PC-9 (cell line): ENCODE measurements at regions not wholly inside any gene's neighbourhood (a gene's known extent, or its start where the extent isn't known, plus 50 kb on each side); places are given as distances from the start of the nearest gene placed in this dataset.

Source experiments
- BruUV-seq: library from RNA; stranded (reverse); fragments of 400-500 nt; replicated peaks from 2 replicates; lab custom pipeline; 2021; lab: Mats Ljungman, UMichigan
- CTCF ChIA-PET: fragments of 300-600 bp; sonication (Branson Sonifier 250); formaldehyde crosslinking; loops from one replicate; lab custom pipeline; 2022; ENCODE audit warnings: antibody characterized with exemption; lab: Charles Lee
- POLR2A ChIA-PET: fragments of 300-600 bp; sonication (Branson Sonifier 250); formaldehyde crosslinking; loops from one replicate; lab custom pipeline; 2022; ENCODE audit warnings: antibody characterized with exemption; ENCODE audit not compliant: unreplicated experiment; lab: Charles Lee
- DNase-seq, 2 experiments: peaks; one replicate each; pipeline versions ENCODE4 v3.0.0 to v3.0.0-alpha.2; 2015 to 2022; ENCODE audit warnings: mixed read lengths in 1 of 2
- H2AFZ ChIP-seq: fragments of 200-600 bp; sonication (generic); 2 replicates; pipeline ENCODE4 v1.8.1; 2017; ENCODE audit warnings: antibody characterized with exemption
- H3F3A ChIP-seq: fragments of 200-600 bp; sonication (generic); 2 replicates; pipeline ENCODE4 v1.8.1; 2017; ENCODE audit warnings: antibody characterized with exemption, mild to moderate bottlenecking, low read depth; ENCODE audit not compliant: insufficient read depth
- H3K27ac ChIP-seq: fragments of 200-600 bp; sonication (generic); 2 replicates; pipeline ENCODE4 v1.6.1; 2016; ENCODE audit warnings: mixed run types
- H3K27me3 ChIP-seq: fragments of 200-600 bp; sonication (generic); 2 replicates; pipeline ENCODE4 v1.6.1; 2016; ENCODE audit warnings: low read depth, mixed run types; ENCODE audit not compliant: insufficient read depth
- H3K36me3 ChIP-seq: fragments of 200-600 bp; sonication (generic); 2 replicates; pipeline ENCODE4 v1.6.1; 2016; ENCODE audit warnings: low read depth, mixed run types
- H3K4me1 ChIP-seq: fragments of 200-600 bp; sonication (generic); replicated peaks from 2 replicates; pipeline ENCODE4 v1.6.1; 2016; ENCODE audit warnings: mixed run types; ENCODE audit not compliant: insufficient read depth
- H3K4me2 ChIP-seq: fragments of 200-600 bp; sonication (generic); 2 replicates; pipeline ENCODE4 v1.6.1; 2017; ENCODE audit warnings: mixed run types
- H3K4me3 ChIP-seq: fragments of 200-600 bp; sonication (generic); 2 replicates; pipeline ENCODE4 v1.6.1; 2016; ENCODE audit warnings: mixed run types
- H3K79me2 ChIP-seq: fragments of 200-600 bp; sonication (generic); 2 replicates; pipeline ENCODE4 v1.6.1; 2017; ENCODE audit warnings: low read depth, mixed run types
- H3K9me2 ChIP-seq: fragments of 200-600 bp; sonication (generic); 2 replicates; pipeline ENCODE4 v1.8.1; 2017; ENCODE audit warnings: mild to moderate bottlenecking; ENCODE audit not compliant: insufficient read depth
- H3K9me3 ChIP-seq: fragments of 200-600 bp; sonication (generic); 2 replicates; pipeline ENCODE4 v1.8.1; 2016; ENCODE audit warnings: low read depth; ENCODE audit not compliant: insufficient read depth
- H4K20me1 ChIP-seq: fragments of 200-600 bp; sonication (generic); 2 replicates; pipeline ENCODE4 v1.8.1; 2017; ENCODE audit not compliant: insufficient read depth
- CTCF ChIP-seq: fragments of 200-600 bp; sonication (generic); conservative IDR thresholded peaks from 2 replicates; pipeline ENCODE4 v1.6.1; 2017; ENCODE audit warnings: mixed run types, antibody characterized with exemption, mild to moderate bottlenecking, moderate library complexity
- EZH2 ChIP-seq: fragments of 200-600 bp; sonication (generic); IDR thresholded peaks from 2 replicates; pipeline ENCODE4 v1.8.0; 2017; ENCODE audit warnings: antibody characterized with exemption, low read depth
- intact Hi-C: fragments of 100-400 bp; cut with micrococcal nuclease; formaldehyde crosslinking; loops from one replicate; pipeline ENCODE4 v1.10.0; 2022; ENCODE audit not compliant: unreplicated experiment

DNA sequence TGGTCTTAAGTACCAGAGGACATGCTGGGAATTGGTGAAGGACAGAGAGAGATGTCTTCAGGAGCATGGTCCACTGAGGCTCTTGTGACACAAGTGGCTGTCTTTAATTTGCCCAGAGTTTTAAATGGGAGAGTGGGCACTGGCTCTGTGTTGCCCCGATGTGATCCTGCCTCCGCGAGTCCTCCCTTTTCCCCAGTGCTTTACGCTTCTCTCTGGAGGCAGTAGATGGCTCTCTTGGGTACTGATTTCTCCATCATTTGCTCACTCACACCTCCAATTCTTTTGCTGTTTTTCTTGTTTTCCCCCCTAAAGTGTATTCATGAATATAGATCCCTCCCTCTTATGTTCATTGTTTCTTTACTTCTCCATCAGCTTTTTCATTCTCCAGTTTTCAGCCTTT, 74.3 kb downstream of the EMP1 start:
- ChIA-PET POLR2A (no interaction called here), CTCF (interaction anchor here (1.0 kb wide), 1 partner anchor 12 kb away, joined by 3 read pairs; no protein-coding TSS in a partner anchor)
- H3K9me3 ChIP-seq = no peaks in the 10 kb centered on the region
- no peaks in the 10 kb centered on the region for H3F3A ChIP-seq
- no peaks in the 10 kb centered on the region for H3K79me2 ChIP-seq
- H4K20me1 ChIP-seq = no peaks in the 10 kb centered on the region
- BruUV-seq = no TSS peak
- TF ChIP-seq EZH2 = no peak
- TF ChIP-seq CTCF = no peak
- H3K4me2 ChIP-seq = no peak overlapping the region
- no peaks in the 10 kb centered on the region for H3K4me1 ChIP-seq
- H2AFZ ChIP-seq = no peak overlapping the region
- H3K27ac ChIP-seq = no peak overlapping the region
- no peak overlapping the region for H3K4me3 ChIP-seq
- DNase-seq = no peak
- H3K36me3 ChIP-seq = no peaks in the 10 kb centered on the region
- intact Hi-C loops = no loop called here
- no peaks in the 10 kb centered on the region for H3K27me3 ChIP-seq
- no peaks in the 10 kb centered on the region for H3K9me2 ChIP-seq
